GM23338 (cell line): ENCODE measurements at regions not wholly inside any gene's neighbourhood (a gene's known extent, or its start where the extent isn't known, plus 50 kb on each side); places are given as distances from the start of the nearest gene placed in this dataset.

ENCODE experiments used
- ATAC-seq: fragments of 200-7000 bp; cut with Tn5 transposase; 3 replicates; pipeline ENCODE4 v1.9.1; 2020
- DNase-seq: peaks from one replicate; pipeline ENCODE4 v3.0.0-alpha.2; 2015; ENCODE audit warnings: low spot score
- H2AFZ ChIP-seq: fragments of 200-600 bp; sonication (generic); 2 replicates; pipeline ENCODE4 v1.8.0; 2016; ENCODE audit warnings: antibody characterized with exemption, mild to moderate bottlenecking, moderate library complexity
- H3F3A ChIP-seq: fragments of 200-600 bp; sonication (generic); replicated peaks from 2 replicates; pipeline ENCODE4 v1.8.0; 2017; ENCODE audit warnings: antibody characterized with exemption, mixed run types, low read depth
- H3K27ac ChIP-seq: fragments of 200-600 bp; sonication (generic); 2 replicates; pipeline ENCODE4 v1.6.1; 2016; ENCODE audit warnings: low read depth
- H3K27me3 ChIP-seq: fragments of 200-600 bp; sonication (generic); 2 replicates; pipeline ENCODE4 v1.8.0; 2016; ENCODE audit warnings: mild to moderate bottlenecking, mixed run types, moderate library complexity; ENCODE audit not compliant: insufficient read depth
- H3K36me3 ChIP-seq: fragments of 200-600 bp; sonication (generic); 2 replicates; pipeline ENCODE4 v1.8.0; 2016; ENCODE audit warnings: mild to moderate bottlenecking; ENCODE audit not compliant: insufficient read depth
- H3K4me1 ChIP-seq: fragments of 200-600 bp; sonication (generic); 2 replicates; pipeline ENCODE4 v1.8.0; 2016; ENCODE audit warnings: mild to moderate bottlenecking, moderate library complexity; ENCODE audit not compliant: insufficient read depth
- H3K4me2 ChIP-seq: fragments of 200-600 bp; sonication (generic); 2 replicates; pipeline ENCODE4 v1.7.1; 2017; ENCODE audit warnings: mixed run types
- H3K4me3 ChIP-seq: fragments of 200-600 bp; sonication (generic); 2 replicates; pipeline ENCODE4 v1.6.1; 2016; ENCODE audit warnings: mixed run types
- H3K79me2 ChIP-seq: fragments of 200-600 bp; sonication (generic); replicated peaks from 2 replicates; pipeline ENCODE4 v1.8.0; 2017; ENCODE audit warnings: mild to moderate bottlenecking; ENCODE audit not compliant: insufficient read depth
- H3K9me2 ChIP-seq: fragments of 200-600 bp; sonication (generic); 2 replicates; pipeline ENCODE4 v1.8.0; 2017; ENCODE audit not compliant: insufficient read depth
- H4K20me1 ChIP-seq: fragments of 200-600 bp; sonication (generic); replicated peaks from 2 replicates; pipeline ENCODE4 v1.8.0; 2017; ENCODE audit warnings: mild to moderate bottlenecking; ENCODE audit not compliant: insufficient read depth
- H3K27ac Mint-ChIP-seq: 2 replicates; pipeline ENCODE4 v1.8.0; 2020; ENCODE audit warnings: inconsistent platforms, mild to moderate bottlenecking, moderate library complexity, mixed read lengths
- H3K27me3 Mint-ChIP-seq: 3 replicates; pipeline ENCODE4 v1.8.0; 2022; ENCODE audit warnings: low read depth, mild to moderate bottlenecking, moderate library complexity, mixed read lengths, inconsistent platforms; ENCODE audit not compliant: insufficient read depth, poor library complexity
- H3K36me3 Mint-ChIP-seq: 3 replicates; pipeline ENCODE4 v1.8.0; 2021; ENCODE audit warnings: low read depth, mild to moderate bottlenecking, inconsistent platforms, moderate library complexity, mixed read lengths
- H3K4me1 Mint-ChIP-seq: 3 replicates; pipeline ENCODE4 v1.8.0; 2020; ENCODE audit warnings: mild to moderate bottlenecking, inconsistent platforms, mixed read lengths
- H3K4me3 Mint-ChIP-seq: 3 replicates; pipeline ENCODE4 v1.8.0; 2021; ENCODE audit warnings: moderate library complexity, mild to moderate bottlenecking, inconsistent platforms, mixed read lengths
- H3K9me3 Mint-ChIP-seq: 3 replicates; pipeline ENCODE4 v1.8.0; 2020; ENCODE audit warnings: moderate library complexity, mild to moderate bottlenecking, inconsistent platforms, mixed read lengths
- EZH2 ChIP-seq: fragments of 200-600 bp; sonication (generic); IDR thresholded peaks from one replicate; pipeline ENCODE4 v1.8.0; 2017; ENCODE audit warnings: antibody characterized with exemption, mild to moderate bottlenecking, low read depth; ENCODE audit not compliant: unreplicated experiment
- EZH2phosphoT487 ChIP-seq: fragments of 200-600 bp; sonication (generic); IDR thresholded peaks from one replicate; pipeline ENCODE4 v1.8.1; 2018; ENCODE audit warnings: antibody characterized with exemption; ENCODE audit not compliant: unreplicated experiment
- JUNB ChIP-seq: IDR thresholded peaks from one replicate; pipeline ENCODE4 v1.6.1; 2016; ENCODE audit warnings: antibody characterized with exemption; ENCODE audit not compliant: unreplicated experiment
- NANOG ChIP-seq: IDR thresholded peaks from 2 replicates; pipeline ENCODE4 v1.6.1; 2016; ENCODE audit warnings: antibody characterized with exemption, borderline replicate concordance
- REST ChIP-seq: IDR thresholded peaks from one replicate; pipeline ENCODE4 v1.6.1; 2018; ENCODE audit warnings: antibody characterized with exemption; ENCODE audit not compliant: unreplicated experiment
- STAT1 ChIP-seq: IDR thresholded peaks from one replicate; pipeline ENCODE4 v1.6.1; 2016; ENCODE audit warnings: antibody characterized with exemption; ENCODE audit not compliant: unreplicated experiment
- ZNF331 ChIP-seq: fragments of 250-450 bp; sonication (Bioruptor Pico); IDR thresholded peaks from 2 replicates; pipeline ENCODE4 v1.5.0; 2020; ENCODE audit warnings: low read depth, mild to moderate bottlenecking, moderate library complexity
- ZNF462 ChIP-seq: fragments of 250-450 bp; sonication (Bioruptor Pico); IDR thresholded peaks from 2 replicates; pipeline ENCODE4 v1.5.0; 2020; ENCODE audit warnings: mild to moderate bottlenecking, moderate library complexity
- TF ChIP-seq, protein P1 (sequence below): IDR thresholded peaks from 2 replicates; pipeline ENCODE4 v1.6.1; 2016; ENCODE audit warnings: antibody characterized with exemption
- TF ChIP-seq, protein P2 (sequence below), 2 experiments: fragments of 200-600 bp in 1 of 2; sonication (generic) in 1 of 2; conservative IDR thresholded peaks; 2 replicates each; pipeline versions ENCODE4 v1.5.1 to v1.6.1; 2016 to 2017; ENCODE audit warnings: antibody characterized with exemption in 2 of 2, low read depth in 2 of 2, mild to moderate bottlenecking in 2 of 2, moderate library complexity in 1 of 2

- no peak for TF ChIP-seq STAT1
- no peaks in the 10 kb centered on the region for H3K27me3 ChIP-seq
- H3K9me2 ChIP-seq: no peaks in the 10 kb centered on the region
- H3K9me3 Mint-ChIP-seq: no peaks in the 10 kb centered on the region
- H2AFZ ChIP-seq: no peak overlapping the region
- no peak overlapping the region for H3K27ac ChIP-seq
- ATAC-seq: no peak
- H3K36me3 Mint-ChIP-seq: no peaks in the 10 kb centered on the region
- H4K20me1 ChIP-seq: no peaks in the 10 kb centered on the region
- no peak for DNase-seq
- H3K79me2 ChIP-seq: no peaks in the 10 kb centered on the region
- H3F3A ChIP-seq: no peaks in the 10 kb centered on the region
- H3K27ac Mint-ChIP-seq: no peak overlapping the region
- no peaks in the 10 kb centered on the region for H3K4me1 Mint-ChIP-seq
- H3K27me3 Mint-ChIP-seq: no peaks in the 10 kb centered on the region
- H3K4me2 ChIP-seq: no peak overlapping the region
- no peak overlapping the region for H3K4me3 ChIP-seq
- no peaks in the 10 kb centered on the region for H3K4me1 ChIP-seq
- no peaks in the 10 kb centered on the region for H3K36me3 ChIP-seq
- no peak overlapping the region for H3K4me3 Mint-ChIP-seq
Measured at GRCh38 chr12:77571127-77571526, 259.6 kb upstream of the NAV3 start.

DNA sequence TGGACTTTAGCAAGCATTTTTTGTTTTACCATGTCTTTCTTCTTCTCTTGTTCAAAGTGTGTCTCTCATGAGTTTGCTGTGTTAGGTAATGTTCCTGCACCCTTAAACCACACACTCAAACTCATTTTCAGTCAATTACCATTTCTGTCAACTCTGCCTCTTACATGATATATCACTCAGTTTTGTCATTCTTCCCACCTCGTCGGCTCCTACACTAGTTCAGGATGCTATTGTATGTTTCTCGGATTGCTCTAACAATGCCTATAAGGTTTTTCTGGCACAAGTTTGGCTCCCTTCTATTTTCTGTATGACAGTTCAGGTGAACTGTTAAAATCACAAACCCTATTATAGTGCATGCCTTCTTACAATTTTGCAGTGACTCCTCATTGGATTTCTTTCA, 260.8 kb upstream of the NAV3 start:
- Mint-ChIP-seq H3K36me3 (no peaks in the 10 kb centered on the region), H3K27ac (no peak overlapping the region), H3K9me3 (no peaks in the 10 kb centered on the region), H3K4me1 (no peaks in the 10 kb centered on the region), H3K27me3 (no peaks in the 10 kb centered on the region), H3K4me3 (no peak overlapping the region)
- no peak for DNase-seq
- H3K4me3 ChIP-seq: no peak overlapping the region
- no peaks in the 10 kb centered on the region for H3F3A ChIP-seq
- no peak overlapping the region for H3K27ac ChIP-seq
- no peaks in the 10 kb centered on the region for H3K36me3 ChIP-seq
- H3K79me2 ChIP-seq: no peaks in the 10 kb centered on the region
- no peaks in the 10 kb centered on the region for H3K9me2 ChIP-seq
- H3K4me2 ChIP-seq: no peak overlapping the region
- H3K4me1 ChIP-seq: no peaks in the 10 kb centered on the region
- ATAC-seq: no peak
- H3K27me3 ChIP-seq: no peaks in the 10 kb centered on the region
- no peaks in the 10 kb centered on the region for H4K20me1 ChIP-seq
- no peak overlapping the region for H2AFZ ChIP-seq
- TF ChIP-seq STAT1: no peak
- TF ChIP-seq EZH2phosphoT487: no peak
- TF ChIP-seq REST: no peak
- TF ChIP-seq, protein P1, sequence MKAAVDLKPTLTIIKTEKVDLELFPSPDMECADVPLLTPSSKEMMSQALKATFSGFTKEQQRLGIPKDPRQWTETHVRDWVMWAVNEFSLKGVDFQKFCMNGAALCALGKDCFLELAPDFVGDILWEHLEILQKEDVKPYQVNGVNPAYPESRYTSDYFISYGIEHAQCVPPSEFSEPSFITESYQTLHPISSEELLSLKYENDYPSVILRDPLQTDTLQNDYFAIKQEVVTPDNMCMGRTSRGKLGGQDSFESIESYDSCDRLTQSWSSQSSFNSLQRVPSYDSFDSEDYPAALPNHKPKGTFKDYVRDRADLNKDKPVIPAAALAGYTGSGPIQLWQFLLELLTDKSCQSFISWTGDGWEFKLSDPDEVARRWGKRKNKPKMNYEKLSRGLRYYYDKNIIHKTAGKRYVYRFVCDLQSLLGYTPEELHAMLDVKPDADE: no peak
- TF ChIP-seq NANOG: no peak
- TF ChIP-seq, protein P2, sequence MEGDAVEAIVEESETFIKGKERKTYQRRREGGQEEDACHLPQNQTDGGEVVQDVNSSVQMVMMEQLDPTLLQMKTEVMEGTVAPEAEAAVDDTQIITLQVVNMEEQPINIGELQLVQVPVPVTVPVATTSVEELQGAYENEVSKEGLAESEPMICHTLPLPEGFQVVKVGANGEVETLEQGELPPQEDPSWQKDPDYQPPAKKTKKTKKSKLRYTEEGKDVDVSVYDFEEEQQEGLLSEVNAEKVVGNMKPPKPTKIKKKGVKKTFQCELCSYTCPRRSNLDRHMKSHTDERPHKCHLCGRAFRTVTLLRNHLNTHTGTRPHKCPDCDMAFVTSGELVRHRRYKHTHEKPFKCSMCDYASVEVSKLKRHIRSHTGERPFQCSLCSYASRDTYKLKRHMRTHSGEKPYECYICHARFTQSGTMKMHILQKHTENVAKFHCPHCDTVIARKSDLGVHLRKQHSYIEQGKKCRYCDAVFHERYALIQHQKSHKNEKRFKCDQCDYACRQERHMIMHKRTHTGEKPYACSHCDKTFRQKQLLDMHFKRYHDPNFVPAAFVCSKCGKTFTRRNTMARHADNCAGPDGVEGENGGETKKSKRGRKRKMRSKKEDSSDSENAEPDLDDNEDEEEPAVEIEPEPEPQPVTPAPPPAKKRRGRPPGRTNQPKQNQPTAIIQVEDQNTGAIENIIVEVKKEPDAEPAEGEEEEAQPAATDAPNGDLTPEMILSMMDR (conservative IDR thresholded peaks at IDR 0.05; ENCODE audit: low read depth in 2 of 2): no peak
- no peak for TF ChIP-seq JUNB
- no peak for TF ChIP-seq EZH2
- TF ChIP-seq ZNF462 (CRISPR knock-in tag): no peak
- TF ChIP-seq ZNF331 (CRISPR knock-in tag): no peak
